ENCODE measurements at regions not wholly inside any gene's neighbourhood (a gene's known extent, or its start where the extent isn't known, plus 50 kb on each side); places are given as distances from the start of the nearest gene placed in this dataset.

DNA sequence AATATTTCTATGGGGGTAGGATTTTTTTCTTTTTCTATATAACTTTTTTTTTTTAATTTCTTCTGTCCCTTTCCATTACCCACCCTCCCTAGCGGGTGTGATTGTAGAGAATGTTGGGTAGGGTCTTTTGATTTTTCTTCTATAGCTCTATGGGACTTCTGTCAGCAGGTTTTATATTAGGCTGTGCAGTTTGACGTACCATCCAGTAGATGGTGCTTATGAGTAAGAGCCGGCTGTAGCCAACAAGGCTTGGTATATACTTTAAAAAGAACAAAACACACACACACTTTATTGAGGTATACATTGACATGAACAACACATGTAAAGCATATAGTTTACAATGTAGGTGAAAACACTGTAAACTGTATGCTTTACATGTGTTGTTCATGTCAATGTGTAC lies 247.9 kb upstream of the POF1B start:
- WGBS, 2 donors = 43 to 52% methylated on average over 3 of the region's 3 CpGs
- Histone ChIP-seq H3K27me3 (ENCODE audit: control insufficient read depth in 1 of 2, insufficient read depth in 2 of 2, low read length in 2 of 2) (peaks cover 0 to 3% of the 10 kb centered on the region in 2 donors), H3K4me1 (ENCODE audit: control insufficient read depth in 2 of 2, insufficient read depth in 2 of 2, low read length in 1 of 2) (no peaks in the 10 kb centered on the region), H3K36me3 (ENCODE audit: control insufficient read depth in 2 of 2, insufficient read depth in 2 of 2, low read length in 1 of 2) (no peaks in the 10 kb centered on the region), H3K27ac (ENCODE audit: low read depth in 2 of 2, low read length in 1 of 2) (no peak overlapping the region), H3K4me3 (ENCODE audit: low read depth in 1 of 2, low read length in 2 of 2) (no peak overlapping the region), H3K9me3 (ENCODE audit: control insufficient read depth in 2 of 2, insufficient read depth in 1 of 2, low read depth in 1 of 2, low read length in 1 of 2) (peaks cover 0 to 4% of the 10 kb centered on the region in 2 donors)

DNA sequence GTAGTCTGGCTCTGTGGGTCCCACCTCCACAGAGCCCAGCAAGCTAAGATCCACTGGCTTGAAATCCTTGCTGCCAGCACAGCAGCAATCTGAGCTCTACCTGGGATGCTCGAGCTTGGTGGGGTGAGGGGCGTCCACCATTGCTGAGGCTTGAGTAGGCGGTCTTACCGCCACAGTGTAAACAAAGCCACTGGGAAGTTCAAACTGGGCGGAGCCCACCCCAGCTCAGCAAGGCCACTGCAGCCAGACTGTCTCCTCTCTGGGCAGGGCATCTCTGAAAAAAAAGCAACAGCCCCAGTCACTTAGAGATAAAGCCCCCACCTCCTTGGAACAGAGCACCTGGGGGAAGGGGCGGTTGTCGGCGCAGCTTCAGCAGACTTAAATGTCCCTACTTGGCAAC lies 243.2 kb upstream of the POF1B start:
- H3K27ac ChIP-seq (ENCODE audit: low read depth in 2 of 2, low read length in 1 of 2) = no peak overlapping the region
- peaks cover 0 to 2% of the 10 kb centered on the region in 2 donors for H3K27me3 ChIP-seq (ENCODE audit: control insufficient read depth in 1 of 2, insufficient read depth in 2 of 2, low read length in 2 of 2)
- no peaks in the 10 kb centered on the region for H3K4me1 ChIP-seq (ENCODE audit: control insufficient read depth in 2 of 2, insufficient read depth in 2 of 2, low read length in 1 of 2)
- H3K9me3 ChIP-seq (ENCODE audit: control insufficient read depth in 2 of 2, insufficient read depth in 1 of 2, low read depth in 1 of 2, low read length in 1 of 2) = no peaks in the 10 kb centered on the region
- H3K36me3 ChIP-seq (ENCODE audit: control insufficient read depth in 2 of 2, insufficient read depth in 2 of 2, low read length in 1 of 2) = no peaks in the 10 kb centered on the region
- WGBS, 2 donors = 77 to 84% methylated on average over 8 of the region's 8 CpGs
- no peak overlapping the region for H3K4me3 ChIP-seq (ENCODE audit: low read depth in 1 of 2, low read length in 2 of 2)

- no peak overlapping the region for H3K27ac ChIP-seq (ENCODE audit: low read depth in 2 of 2, low read length in 1 of 2)
- H3K9me3 ChIP-seq (ENCODE audit: control insufficient read depth in 2 of 2, insufficient read depth in 1 of 2, low read depth in 1 of 2, low read length in 1 of 2) = no peaks in the 10 kb centered on the region
- H3K36me3 ChIP-seq (ENCODE audit: control insufficient read depth in 2 of 2, insufficient read depth in 2 of 2, low read length in 1 of 2) = no peaks in the 10 kb centered on the region
- no peak overlapping the region for H3K4me3 ChIP-seq (ENCODE audit: low read depth in 1 of 2, low read length in 2 of 2)
- WGBS, 2 donors = 55 to 71% methylated on average over 1 of the region's 1 CpG
- H3K27me3 ChIP-seq (ENCODE audit: control insufficient read depth in 1 of 2, insufficient read depth in 2 of 2, low read length in 2 of 2) = peaks cover 0 to 2% of the 10 kb centered on the region in 2 donors
- H3K4me1 ChIP-seq (ENCODE audit: control insufficient read depth in 2 of 2, insufficient read depth in 2 of 2, low read length in 1 of 2) = no peaks in the 10 kb centered on the region
These were observed 241.0 kb upstream of the POF1B start for GRCh38 chrX:85620466-85620865.

DNA sequence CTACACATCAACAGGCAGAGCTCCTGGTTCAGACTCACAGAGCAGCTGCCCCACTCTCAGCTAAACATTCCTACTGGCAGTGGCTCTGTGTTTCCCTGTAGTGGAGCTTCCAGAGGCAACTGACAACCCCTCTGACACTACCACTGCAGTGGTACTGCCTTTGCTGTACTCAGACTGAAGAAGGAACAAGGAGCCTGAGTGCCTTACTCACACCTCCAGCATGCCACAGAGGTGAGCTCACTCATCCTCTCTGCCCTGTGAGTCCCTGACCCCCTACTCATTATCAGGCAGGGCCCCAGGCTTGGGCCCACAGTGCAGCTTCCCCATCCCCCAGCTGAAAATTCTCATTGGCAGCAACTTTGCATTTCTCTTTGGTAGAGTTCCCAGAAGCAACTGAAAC lies 240.5 kb upstream of the POF1B start:
- no peaks in the 10 kb centered on the region for H3K9me3 ChIP-seq (ENCODE audit: control insufficient read depth in 2 of 2, insufficient read depth in 1 of 2, low read depth in 1 of 2, low read length in 1 of 2)
- H3K4me1 ChIP-seq (ENCODE audit: control insufficient read depth in 2 of 2, insufficient read depth in 2 of 2, low read length in 1 of 2) = no peaks in the 10 kb centered on the region
- no peak overlapping the region for H3K27ac ChIP-seq (ENCODE audit: low read depth in 2 of 2, low read length in 1 of 2)
- peaks cover 0 to 2% of the 10 kb centered on the region in 2 donors for H3K27me3 ChIP-seq (ENCODE audit: control insufficient read depth in 1 of 2, insufficient read depth in 2 of 2, low read length in 2 of 2)
- H3K4me3 ChIP-seq (ENCODE audit: low read depth in 1 of 2, low read length in 2 of 2) = no peak overlapping the region
- H3K36me3 ChIP-seq (ENCODE audit: control insufficient read depth in 2 of 2, insufficient read depth in 2 of 2, low read length in 1 of 2) = no peaks in the 10 kb centered on the region

DNA sequence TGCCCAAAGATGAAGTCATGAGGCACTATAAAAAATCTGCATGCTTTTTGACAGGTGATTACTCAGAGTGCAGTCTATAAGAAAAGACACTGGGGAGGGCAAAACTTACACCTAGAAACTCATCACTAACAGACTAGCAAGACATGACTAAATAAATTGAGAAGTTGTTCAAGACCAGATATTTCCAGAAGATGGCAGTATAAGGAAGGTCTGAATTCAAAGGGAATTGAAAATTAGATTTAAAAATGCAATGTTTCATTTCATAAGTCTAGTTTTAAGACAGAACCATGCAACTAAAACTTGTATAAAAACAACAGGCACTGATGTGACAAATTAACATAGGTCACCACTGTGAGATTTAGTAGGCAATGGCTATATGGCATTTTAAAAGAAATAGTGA lies 232.5 kb upstream of the POF1B start:
- no peak overlapping the region for H3K4me3 ChIP-seq (ENCODE audit: low read depth in 1 of 2, low read length in 2 of 2)
- H3K4me1 ChIP-seq (ENCODE audit: control insufficient read depth in 2 of 2, insufficient read depth in 2 of 2, low read length in 1 of 2) = no peaks in the 10 kb centered on the region
- H3K9me3 ChIP-seq (ENCODE audit: control insufficient read depth in 2 of 2, insufficient read depth in 1 of 2, low read depth in 1 of 2, low read length in 1 of 2) = no peaks in the 10 kb centered on the region
- H3K27ac ChIP-seq (ENCODE audit: low read depth in 2 of 2, low read length in 1 of 2) = no peak overlapping the region
- no peaks in the 10 kb centered on the region for H3K36me3 ChIP-seq (ENCODE audit: control insufficient read depth in 2 of 2, insufficient read depth in 2 of 2, low read length in 1 of 2)
- H3K27me3 ChIP-seq (ENCODE audit: control insufficient read depth in 1 of 2, insufficient read depth in 2 of 2, low read length in 2 of 2) = no peaks in the 10 kb centered on the region

DNA sequence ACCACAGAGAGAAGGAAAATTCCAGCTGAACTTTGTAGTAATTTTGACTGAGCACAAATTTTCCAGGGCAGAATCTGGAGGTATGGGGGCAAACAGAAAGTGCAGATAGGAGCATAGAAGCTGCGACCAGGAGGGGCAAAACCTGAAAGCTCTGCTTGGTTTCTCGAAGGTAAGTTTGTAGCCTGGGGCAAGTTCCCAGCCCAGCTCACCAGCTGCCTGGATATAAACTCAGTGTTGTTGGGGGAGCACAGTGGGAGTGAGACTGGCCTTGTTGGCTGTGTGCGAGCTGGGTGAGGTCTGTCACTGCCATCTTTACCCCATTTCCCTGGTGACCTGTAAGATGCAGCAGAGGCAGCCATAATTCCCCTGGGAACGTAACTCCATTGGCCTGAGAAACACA lies 213.5 kb upstream of the POF1B start:
- no peaks in the 10 kb centered on the region for H3K9me3 ChIP-seq (ENCODE audit: control insufficient read depth in 2 of 2, insufficient read depth in 1 of 2, low read depth in 1 of 2, low read length in 1 of 2)
- H3K27me3 ChIP-seq (ENCODE audit: control insufficient read depth in 1 of 2, insufficient read depth in 2 of 2, low read length in 2 of 2) = no peaks in the 10 kb centered on the region
- H3K27ac ChIP-seq (ENCODE audit: low read depth in 2 of 2, low read length in 1 of 2) = no peak overlapping the region
- WGBS, 2 donors = 72 to 78% methylated on average over 4 of the region's 4 CpGs
- H3K36me3 ChIP-seq (ENCODE audit: control insufficient read depth in 2 of 2, insufficient read depth in 2 of 2, low read length in 1 of 2) = no peaks in the 10 kb centered on the region
- H3K4me1 ChIP-seq (ENCODE audit: control insufficient read depth in 2 of 2, insufficient read depth in 2 of 2, low read length in 1 of 2) = no peaks in the 10 kb centered on the region
- H3K4me3 ChIP-seq (ENCODE audit: low read depth in 1 of 2, low read length in 2 of 2) = no peak overlapping the region

GRCh38 chrX:85591536-85591935 lies 212.1 kb upstream of the POF1B start:
- Histone ChIP-seq H3K27ac (ENCODE audit: low read depth in 2 of 2, low read length in 1 of 2) (no peak overlapping the region), H3K9me3 (ENCODE audit: control insufficient read depth in 2 of 2, insufficient read depth in 1 of 2, low read depth in 1 of 2, low read length in 1 of 2) (no peaks in the 10 kb centered on the region), H3K4me3 (ENCODE audit: low read depth in 1 of 2, low read length in 2 of 2) (no peak overlapping the region), H3K27me3 (ENCODE audit: control insufficient read depth in 1 of 2, insufficient read depth in 2 of 2, low read length in 2 of 2) (no peaks in the 10 kb centered on the region), H3K4me1 (ENCODE audit: control insufficient read depth in 2 of 2, insufficient read depth in 2 of 2, low read length in 1 of 2) (no peaks in the 10 kb centered on the region), H3K36me3 (ENCODE audit: control insufficient read depth in 2 of 2, insufficient read depth in 2 of 2, low read length in 1 of 2) (no peaks in the 10 kb centered on the region)

DNA sequence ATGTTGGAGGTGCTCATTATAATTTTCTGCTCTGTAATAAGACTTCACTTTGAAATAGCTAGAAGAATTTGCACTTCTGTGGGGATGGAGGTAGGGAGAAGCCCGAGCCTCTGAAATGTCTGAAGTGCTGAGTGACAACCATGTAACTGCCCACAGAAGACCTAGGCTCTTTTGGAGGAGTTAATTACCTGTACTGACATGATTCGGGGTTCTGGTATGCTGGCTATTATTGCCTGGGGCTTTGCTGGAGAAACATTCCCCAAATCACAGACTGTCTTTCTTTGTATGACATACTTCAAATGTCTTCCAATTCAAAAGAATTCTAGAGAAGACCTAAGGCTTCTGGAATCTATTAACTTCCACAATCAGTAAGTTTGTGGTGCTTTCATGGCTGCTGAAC lies 211.2 kb upstream of the POF1B start:
- no peaks in the 10 kb centered on the region for H3K9me3 ChIP-seq (ENCODE audit: control insufficient read depth in 2 of 2, insufficient read depth in 1 of 2, low read depth in 1 of 2, low read length in 1 of 2)
- no peaks in the 10 kb centered on the region for H3K4me1 ChIP-seq (ENCODE audit: control insufficient read depth in 2 of 2, insufficient read depth in 2 of 2, low read length in 1 of 2)
- no peaks in the 10 kb centered on the region for H3K27me3 ChIP-seq (ENCODE audit: control insufficient read depth in 1 of 2, insufficient read depth in 2 of 2, low read length in 2 of 2)
- H3K27ac ChIP-seq (ENCODE audit: low read depth in 2 of 2, low read length in 1 of 2) = no peak overlapping the region
- no peaks in the 10 kb centered on the region for H3K36me3 ChIP-seq (ENCODE audit: control insufficient read depth in 2 of 2, insufficient read depth in 2 of 2, low read length in 1 of 2)
- no peak overlapping the region for H3K4me3 ChIP-seq (ENCODE audit: low read depth in 1 of 2, low read length in 2 of 2)
- 31 to 50% methylated on average over 2 of the region's 2 CpGs for WGBS, 2 donors

DNA sequence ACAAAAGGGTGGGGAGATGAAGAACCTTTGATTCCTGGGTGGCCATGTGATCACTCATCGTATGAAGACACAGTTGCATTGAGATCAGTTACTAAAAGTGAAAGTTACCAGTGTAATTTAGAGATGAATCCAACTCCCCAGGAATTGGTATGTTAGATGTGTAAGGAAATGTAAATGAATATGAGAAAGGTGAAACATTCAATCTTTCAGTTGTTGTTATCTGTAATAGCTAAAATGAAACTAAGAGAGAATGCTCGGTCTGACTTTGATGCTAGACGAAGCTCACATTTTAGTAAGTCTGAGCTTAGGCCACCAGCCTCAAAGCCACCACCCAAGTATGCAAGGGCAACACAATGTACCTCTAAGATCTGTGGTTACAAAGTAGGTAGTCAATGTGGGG lies 194.3 kb upstream of the POF1B start:
- WGBS, 2 donors = 62 to 80% methylated on average over 3 of the region's 3 CpGs
- H3K4me3 ChIP-seq (ENCODE audit: low read depth in 1 of 2, low read length in 2 of 2) = no peak overlapping the region

DNA sequence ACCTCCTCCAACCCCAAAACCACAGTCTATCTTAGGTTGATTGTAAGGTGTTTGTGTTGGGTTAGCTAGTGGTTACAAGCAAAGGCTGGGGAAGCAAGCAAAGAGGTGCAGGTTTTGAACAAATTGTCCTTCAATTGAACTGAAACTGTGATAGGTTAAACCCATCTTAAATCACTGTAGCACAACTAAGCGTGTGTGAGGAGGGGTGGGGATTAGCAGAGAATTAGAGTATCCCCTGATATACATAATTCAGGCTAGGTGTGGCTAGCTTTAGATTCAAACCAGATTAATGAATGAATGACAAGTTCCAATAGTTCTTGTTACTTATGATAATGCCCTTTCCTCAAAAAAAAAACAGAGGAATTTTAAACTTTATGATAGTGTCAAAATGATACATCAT lies 191.0 kb upstream of the POF1B start:
- WGBS, 2 donors = 24 to 38% methylated on average over 1 of the region's 1 CpG
- peaks cover 0 to 3% of the 10 kb centered on the region in 2 donors for H3K27me3 ChIP-seq (ENCODE audit: control insufficient read depth in 1 of 2, insufficient read depth in 2 of 2, low read length in 2 of 2)
- no peak overlapping the region for H3K27ac ChIP-seq (ENCODE audit: low read depth in 2 of 2, low read length in 1 of 2)
- no peaks in the 10 kb centered on the region for H3K9me3 ChIP-seq (ENCODE audit: control insufficient read depth in 2 of 2, insufficient read depth in 1 of 2, low read depth in 1 of 2, low read length in 1 of 2)
- no peak overlapping the region for H3K4me3 ChIP-seq (ENCODE audit: low read depth in 1 of 2, low read length in 2 of 2)
- no peaks in the 10 kb centered on the region for H3K36me3 ChIP-seq (ENCODE audit: control insufficient read depth in 2 of 2, insufficient read depth in 2 of 2, low read length in 1 of 2)
- no peaks in the 10 kb centered on the region for H3K4me1 ChIP-seq (ENCODE audit: control insufficient read depth in 2 of 2, insufficient read depth in 2 of 2, low read length in 1 of 2)

More for the DNA sequence above, 194.3 kb upstream of the POF1B start:
- no peaks in the 10 kb centered on the region for H3K9me3 ChIP-seq (ENCODE audit: control insufficient read depth in 2 of 2, insufficient read depth in 1 of 2, low read depth in 1 of 2, low read length in 1 of 2)
- H3K27me3 ChIP-seq (ENCODE audit: control insufficient read depth in 1 of 2, insufficient read depth in 2 of 2, low read length in 2 of 2) = no peaks in the 10 kb centered on the region
- H3K36me3 ChIP-seq (ENCODE audit: control insufficient read depth in 2 of 2, insufficient read depth in 2 of 2, low read length in 1 of 2) = no peaks in the 10 kb centered on the region
- H3K27ac ChIP-seq (ENCODE audit: low read depth in 2 of 2, low read length in 1 of 2) = no peak overlapping the region
- H3K4me1 ChIP-seq (ENCODE audit: control insufficient read depth in 2 of 2, insufficient read depth in 2 of 2, low read length in 1 of 2) = no peaks in the 10 kb centered on the region

Data from esophagus (tissue), 2 donors.